ENCODE measurements at regions not wholly inside any gene's neighbourhood (a gene's known extent, or its start where the extent isn't known, plus 50 kb on each side); places are given as distances from the start of the nearest gene placed in this dataset.

DNA sequence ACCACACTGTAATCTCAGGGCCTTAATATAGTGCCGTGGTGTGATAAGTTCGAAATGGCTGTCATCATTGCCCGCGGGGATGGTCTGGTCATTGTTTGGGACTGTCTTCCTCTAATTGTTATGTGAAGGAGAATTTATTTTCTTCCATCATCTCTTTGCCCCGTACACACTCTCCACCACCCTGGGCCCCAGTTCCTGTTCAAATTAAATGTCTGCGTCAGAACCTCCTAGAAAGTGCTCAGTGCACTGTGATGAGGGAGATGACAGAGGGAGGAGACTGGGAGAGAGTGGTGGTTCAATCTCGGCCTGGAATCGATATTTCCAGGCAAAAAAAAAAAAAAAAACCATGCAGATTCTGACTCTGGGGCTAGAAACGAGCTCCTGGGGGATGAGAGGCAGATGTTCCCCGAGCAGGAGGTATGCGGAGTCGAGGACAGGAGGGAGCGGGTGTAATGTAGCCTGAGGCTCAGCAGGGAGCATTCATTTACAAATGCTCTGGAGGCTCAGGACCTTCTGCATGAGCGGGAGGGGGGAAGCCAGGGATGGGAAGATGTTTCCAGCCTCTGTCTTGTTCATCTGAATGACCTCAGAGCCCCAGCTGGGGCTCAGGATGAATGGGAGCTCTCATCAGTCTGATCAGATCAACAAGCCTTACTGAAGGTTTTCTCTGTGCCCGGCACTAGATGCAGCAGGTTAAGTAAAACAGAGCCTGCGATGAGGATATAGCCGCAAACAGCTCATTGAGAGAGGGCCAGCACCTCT is 219.5 kb downstream of the TBX5 start:
- TF ChIP-seq SIN3A (IDR thresholded peaks at IDR 0.05; ENCODE audit: borderline replicate concordance, insufficient read depth, low read length) (no peak), TAF1 (IDR thresholded peaks at IDR 0.05; ENCODE audit: borderline replicate concordance, insufficient read depth, low read length) (no peak)
